ENCODE measurements at regions not wholly inside any gene's neighbourhood (a gene's known extent, or its start where the extent isn't known, plus 50 kb on each side); places are given as distances from the start of the nearest gene placed in this dataset.

GRCh38 chr2:149920389-149920788, 332.8 kb upstream of the MMADHC start:
- DNase-seq = no peak

GRCh38 chr2:149915151-149915550, 327.6 kb upstream of the MMADHC start:
- no peak for DNase-seq

GRCh38 chr2:149908726-149909683, 321.4 kb upstream of the MMADHC start:
- DNase-seq = peak; percentile 23 to 31

- DNase-seq = no peak
Observed at GRCh38 chr2:149906886-149907285, 319.3 kb upstream of the MMADHC start.

- DNase-seq = no peak
Observed at GRCh38 chr2:149904352-149905175, 317.0 kb upstream of the MMADHC start.

- no peak for DNase-seq
Observed at GRCh38 chr2:149903626-149904025, 316.1 kb upstream of the MMADHC start.

GRCh38 chr2:149902081-149902480, 314.5 kb upstream of the MMADHC start:
- no peak for DNase-seq

- no peak for DNase-seq
Observed at GRCh38 chr2:149901231-149901859, 313.8 kb upstream of the MMADHC start.

GRCh38 chr2:149899390-149899789, 311.8 kb upstream of the MMADHC start:
- no peak for DNase-seq

GRCh38 chr2:149894760-149895159, 307.2 kb upstream of the MMADHC start:
- no peak for DNase-seq

GRCh38 chr2:149894226-149894625, 306.7 kb upstream of the MMADHC start:
- no peak for DNase-seq

GRCh38 chr2:149892563-149892962, 305.0 kb upstream of the MMADHC start:
- DNase-seq = no peak

GRCh38 chr2:149885946-149886345, 298.4 kb upstream of the MMADHC start:
- no peak for DNase-seq

- no peak for DNase-seq
Observed at GRCh38 chr2:149885468-149885867, 297.9 kb upstream of the MMADHC start.

- DNase-seq = no peak
Observed at GRCh38 chr2:149884871-149885270, 297.3 kb upstream of the MMADHC start.

GRCh38 chr2:149877913-149878312, 290.3 kb upstream of the MMADHC start:
- DNase-seq = no peak

GRCh38 chr2:149877074-149877473, 289.5 kb upstream of the MMADHC start:
- DNase-seq = no peak

GRCh38 chr2:149873936-149874335, 286.4 kb upstream of the MMADHC start:
- DNase-seq = no peak

GRCh38 chr2:149872638-149873150, 285.1 kb upstream of the MMADHC start:
- DNase-seq = no peak

GRCh38 chr2:149872041-149872440, 284.5 kb upstream of the MMADHC start:
- DNase-seq = no peak

- no peak for DNase-seq
Observed at GRCh38 chr2:149871091-149871885, 283.7 kb upstream of the MMADHC start.
